DMS153 (cell line): ENCODE measurements at regions not wholly inside any gene's neighbourhood (a gene's known extent, or its start where the extent isn't known, plus 50 kb on each side); places are given as distances from the start of the nearest gene placed in this dataset.

Experiments used
- DNase-seq: peaks from one replicate; lab custom pipeline; 2025; lab: John Stamatoyannopoulos, UW

- no peak for DNase-seq
These were observed 62.9 kb upstream of the IL17B start for GRCh38 chr5:149441986-149442385.

GRCh38 chr5:149441194-149441753 lies 62.2 kb upstream of the IL17B start:
- no peak for DNase-seq

DNA sequence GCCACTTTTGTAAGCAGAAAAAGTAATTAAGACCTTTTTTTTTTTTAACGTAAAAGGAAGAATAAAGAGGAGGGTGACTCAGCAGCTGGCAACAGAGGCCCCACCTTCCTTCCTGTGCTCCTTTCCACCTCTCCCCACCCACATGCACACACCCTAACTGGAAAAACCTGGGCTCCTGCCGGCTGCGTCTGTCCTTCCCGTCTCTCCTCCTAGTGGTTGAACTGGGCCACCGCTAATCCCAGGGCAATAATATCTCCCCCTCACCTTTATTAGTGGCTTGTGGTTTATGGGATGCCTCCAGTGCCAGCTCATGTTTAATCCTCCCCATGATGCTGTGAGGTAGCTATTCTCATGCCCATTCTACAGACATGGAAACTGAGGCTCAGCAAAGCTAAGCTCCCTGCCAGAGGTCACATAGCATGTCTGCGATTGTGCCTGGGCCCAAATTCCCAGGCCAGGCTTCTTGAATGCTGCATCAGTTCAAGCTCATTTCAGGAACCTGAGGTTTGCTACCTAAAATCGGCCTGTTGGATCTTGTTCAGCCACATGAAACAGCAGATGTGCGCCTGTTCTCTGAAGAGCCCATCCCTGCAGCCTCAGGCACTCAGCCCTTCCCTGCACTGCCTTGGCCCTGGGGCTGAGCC lies 60.9 kb upstream of the IL17B start:
- DNase-seq: peak; percentile 0

DNA sequence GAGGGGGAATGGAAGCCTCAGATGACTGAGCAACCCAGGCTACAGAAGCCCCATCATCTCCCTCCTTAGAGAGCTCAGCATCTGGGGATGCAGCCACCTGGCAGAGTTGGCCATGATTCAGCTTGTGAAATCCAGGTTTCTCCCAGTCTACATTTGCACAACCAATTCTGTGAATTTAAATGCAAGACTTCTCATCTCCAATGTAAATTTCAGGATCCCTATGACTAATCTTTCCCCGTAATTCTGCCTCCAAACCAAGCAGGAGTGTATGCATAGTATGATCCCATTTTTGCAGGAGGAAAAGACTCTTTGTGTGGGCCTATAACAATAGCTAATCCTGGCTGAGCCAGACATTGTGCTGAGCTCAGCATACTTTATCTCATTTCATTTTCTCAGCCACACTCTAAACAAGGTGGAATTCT lies 59.6 kb upstream of the IL17B start:
- no peak for DNase-seq

DNA sequence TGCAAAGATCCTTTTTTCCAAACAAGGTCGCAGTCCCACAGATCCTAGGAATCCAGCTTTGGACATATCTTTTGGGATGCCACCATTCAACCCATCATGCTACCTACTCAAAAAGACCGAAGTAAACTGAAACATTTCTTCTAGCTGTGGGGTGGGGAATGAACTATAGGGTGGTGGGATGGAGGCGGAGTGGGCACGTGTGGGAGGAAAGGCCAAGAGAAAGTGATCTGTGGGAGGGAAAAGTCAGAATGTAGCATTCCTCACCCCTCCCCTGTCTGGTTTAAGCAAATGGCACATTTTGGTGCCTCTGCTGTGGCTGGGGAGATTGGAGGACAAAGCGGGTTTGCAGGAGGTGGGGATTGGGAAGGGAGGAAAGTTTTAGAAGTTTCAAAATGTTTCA lies 59.2 kb upstream of the IL17B start:
- no peak for DNase-seq

GRCh38 chr5:149437391-149438040 lies 58.4 kb upstream of the IL17B start:
- DNase-seq: no peak

DNA sequence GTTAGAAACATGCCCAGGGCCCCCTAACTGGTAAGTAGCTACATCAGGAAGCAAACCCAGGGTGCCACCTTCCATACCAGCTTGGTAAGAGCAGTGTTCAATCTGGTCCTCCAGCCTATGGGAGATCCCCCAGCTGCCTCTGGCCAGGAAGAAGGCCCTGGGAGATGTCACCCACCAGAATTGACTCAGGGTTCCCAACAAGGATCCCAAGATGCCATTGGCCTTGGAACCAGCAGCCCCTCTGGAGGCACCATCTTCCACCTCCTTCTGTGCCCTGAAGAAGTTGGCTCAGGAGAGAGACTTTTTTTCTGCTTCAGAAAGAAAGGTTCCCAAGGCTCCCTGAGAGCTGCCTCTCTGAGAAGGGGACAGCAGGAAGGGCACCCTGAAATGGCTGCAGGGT lies 56.6 kb upstream of the IL17B start:
- DNase-seq: no peak

DNA sequence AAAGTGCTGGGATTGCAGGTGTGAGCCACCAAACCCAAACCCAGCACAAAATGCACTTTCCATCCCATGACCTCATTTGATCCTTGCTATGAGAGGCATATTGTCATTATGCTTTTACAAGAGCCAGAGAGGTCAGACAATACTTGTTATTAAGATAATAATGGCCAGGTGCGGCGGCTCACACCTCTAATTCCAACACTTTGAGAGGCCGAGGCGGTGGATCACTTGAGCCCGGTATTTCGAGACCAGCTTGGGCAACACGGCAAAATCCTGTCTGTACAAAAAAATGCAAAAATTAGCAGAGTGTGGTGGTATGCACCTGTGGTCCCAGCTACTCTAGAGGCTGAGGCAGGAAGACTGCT lies 55.9 kb upstream of the IL17B start:
- no peak for DNase-seq

DNA sequence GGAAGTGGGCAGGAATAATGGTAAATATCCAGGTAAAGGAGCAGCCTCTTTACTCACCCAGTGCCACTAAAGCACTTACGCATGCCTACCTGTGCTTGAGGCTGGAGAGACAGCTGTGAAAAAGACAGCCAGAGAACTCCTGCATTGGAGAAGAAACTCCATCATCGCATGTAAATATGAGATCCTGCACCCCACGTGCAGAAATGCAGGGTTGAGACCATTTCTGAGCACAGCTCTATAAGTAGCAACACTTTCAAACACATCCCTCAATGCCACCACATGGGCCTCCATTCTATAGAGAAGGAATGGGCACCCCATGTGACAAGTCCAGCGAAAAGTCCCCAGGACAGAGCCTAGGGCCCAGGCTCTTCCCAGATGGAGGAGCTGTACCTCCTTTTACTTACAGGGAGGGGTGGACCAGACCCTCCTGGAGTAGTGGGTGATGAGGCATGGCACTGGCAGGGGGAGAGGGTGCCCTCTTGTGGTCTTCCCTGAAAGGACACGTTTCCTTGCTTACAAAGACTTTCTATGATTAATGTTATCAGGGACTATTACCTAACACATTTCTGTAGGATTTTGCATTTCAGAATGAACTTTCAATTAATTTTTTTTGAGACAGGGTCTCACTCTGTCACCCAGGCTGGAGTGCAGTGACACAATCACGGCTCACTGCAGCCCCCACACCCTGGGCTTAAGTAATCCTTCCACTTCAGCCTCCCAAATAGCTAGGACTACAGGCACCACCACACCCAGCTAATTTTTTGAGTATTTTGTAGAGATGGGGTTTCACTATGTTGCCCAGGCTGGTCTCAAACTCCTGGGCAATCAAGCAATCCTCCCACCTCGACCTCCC lies 55.3 kb upstream of the IL17B start:
- no peak for DNase-seq

DNA sequence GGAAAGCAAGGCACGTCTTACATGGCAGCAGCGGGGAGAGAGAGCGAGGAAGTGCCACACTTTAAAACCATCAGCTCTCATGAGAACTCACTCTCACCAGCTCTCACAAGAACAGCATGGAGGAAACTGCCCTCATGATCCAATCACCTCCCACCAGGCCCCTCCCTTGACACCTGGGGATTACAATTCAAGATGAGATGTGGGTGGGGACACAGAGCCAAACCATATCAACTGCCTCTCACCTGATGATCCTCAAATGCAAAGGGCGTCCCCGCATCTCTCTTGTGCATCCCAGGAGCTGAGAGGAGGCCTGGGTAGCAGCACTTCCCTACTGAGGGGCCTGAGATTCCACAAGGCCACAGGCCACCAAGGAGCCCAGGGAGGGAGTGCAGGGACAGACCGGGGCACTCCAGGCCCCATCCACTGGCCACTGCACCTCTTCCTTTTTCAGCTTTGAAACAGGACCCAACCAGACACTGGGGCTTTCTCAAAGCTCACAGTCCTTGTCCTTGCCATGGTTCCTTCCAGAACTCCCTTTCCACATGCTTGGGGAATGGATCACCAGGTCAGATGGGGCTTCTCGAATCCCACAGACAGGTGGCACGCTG lies 54.5 kb upstream of the IL17B start:
- DNase-seq: no peak

DNA sequence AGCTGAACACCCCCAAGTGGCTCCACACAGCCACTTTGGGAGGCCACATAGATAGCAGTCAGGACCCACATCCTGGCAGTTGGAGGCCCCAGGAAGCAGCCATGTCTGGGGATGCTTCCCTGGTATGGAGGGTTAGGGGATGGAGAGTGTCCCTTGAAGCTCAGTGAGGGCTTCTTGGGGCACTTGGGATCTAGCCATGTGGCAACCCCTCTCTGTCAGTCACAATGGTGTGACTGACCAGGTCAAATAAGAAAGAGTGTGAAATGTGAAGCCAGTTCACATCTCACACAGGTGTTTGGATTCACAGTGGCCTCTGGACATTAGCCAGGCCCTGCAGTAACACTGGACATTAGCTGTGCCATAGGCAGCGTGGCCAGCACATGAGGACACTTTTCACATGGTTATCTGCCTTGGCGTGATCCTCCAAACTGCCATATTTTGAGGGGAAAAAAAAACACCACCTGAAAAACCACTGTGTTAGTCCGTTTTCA lies 53.9 kb upstream of the IL17B start:
- DNase-seq: no peak

DNA sequence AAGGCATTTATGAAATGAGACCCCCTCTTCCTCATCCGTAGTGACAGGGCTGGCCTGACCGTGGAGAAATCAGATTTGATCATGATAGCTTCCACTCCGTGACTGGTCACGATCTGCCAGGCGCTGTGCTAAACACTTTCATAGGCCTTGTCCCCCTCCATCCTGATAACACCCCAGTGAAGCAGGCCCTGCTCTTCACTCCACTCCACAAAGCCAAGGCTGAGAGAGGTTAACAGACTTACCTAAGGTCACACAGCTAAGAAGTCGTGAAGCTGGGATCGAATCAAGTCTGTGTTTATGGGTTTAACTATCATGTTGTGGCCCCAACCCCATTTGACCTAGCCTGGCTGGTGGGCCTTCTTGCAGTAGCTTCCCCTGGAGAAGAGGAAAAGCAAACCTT lies 53.3 kb upstream of the IL17B start:
- DNase-seq: no peak

DNA sequence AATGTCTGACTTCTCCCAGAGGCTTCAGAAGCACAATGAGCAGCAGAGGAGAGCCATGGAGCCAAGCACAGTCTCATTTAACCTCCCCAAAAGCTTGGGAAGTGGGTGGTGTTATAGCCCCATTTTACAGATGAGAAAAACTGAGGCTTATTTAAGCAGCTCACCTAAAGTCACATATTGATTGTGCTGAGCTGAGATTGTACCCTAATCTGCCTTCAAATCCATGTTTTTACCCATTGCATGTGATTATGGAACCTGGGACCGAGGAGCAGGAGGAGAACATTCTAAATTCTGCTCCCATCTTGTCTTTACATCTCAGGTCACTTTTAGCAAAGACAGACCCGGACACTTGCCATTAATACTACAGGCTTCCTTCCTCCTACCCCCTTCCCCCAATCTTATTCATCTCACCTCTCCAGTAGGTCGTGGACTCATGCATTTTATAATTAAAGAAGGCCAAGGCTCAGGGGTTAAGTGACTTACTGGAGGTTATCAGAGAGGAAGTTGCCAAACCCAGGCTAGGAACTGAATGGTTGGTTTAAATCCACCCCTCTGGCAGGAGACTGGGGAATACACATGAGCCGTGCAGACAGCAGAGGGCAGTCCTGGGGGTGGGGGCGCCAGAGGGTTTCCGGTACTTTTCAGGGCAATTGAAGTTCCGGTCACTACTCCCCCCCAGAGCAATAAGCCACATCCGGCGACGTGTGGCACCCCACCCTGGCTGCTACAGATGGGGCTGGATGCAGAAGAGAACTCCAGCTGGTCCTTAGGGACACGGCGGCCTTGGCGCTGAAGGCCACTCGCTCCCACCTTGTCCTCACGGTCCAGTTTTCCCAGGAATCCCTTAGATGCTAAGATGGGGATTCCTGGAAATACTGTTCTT lies 51.0 kb upstream of the IL17B start:
- DNase-seq: no peak
